Esophagus muscularis mucosa (tissue), 4 donors: ENCODE measurements at regions not wholly inside any gene's neighbourhood (a gene's known extent, or its start where the extent isn't known, plus 50 kb on each side); places are given as distances from the start of the nearest gene placed in this dataset.

Experiments used
- EP300 ChIP-seq: sonication (generic); formaldehyde crosslinking; IDR thresholded peaks from one replicate; pipeline ENCODE4 v1.6.1; 2017; ENCODE audit warnings: antibody characterized with exemption
- POLR2A ChIP-seq: fragments of 450-650 bp; IDR thresholded peaks from one replicate; pipeline ENCODE4 v1.6.1; 2017; ENCODE audit warnings: antibody characterized with exemption, moderate library complexity, mild to moderate bottlenecking, low read depth
- POLR2AphosphoS5 ChIP-seq, 2 donors: sonication (generic); formaldehyde crosslinking; IDR thresholded peaks; one replicate each; pipeline ENCODE4 v1.6.1; 2017; ENCODE audit warnings: antibody characterized with exemption in 2 of 2
- TF ChIP-seq, protein P1 (sequence below), 3 experiments: fragments of 200-600 bp in 2 of 3; fragments of 450-650 bp in 1 of 3; sonication (generic) in 2 of 3; IDR thresholded peaks; one replicate each; pipeline ENCODE4 v1.5.1; 2017 to 2019; ENCODE audit warnings: antibody characterized with exemption in 3 of 3, mild to moderate bottlenecking in 2 of 3, moderate library complexity in 1 of 3

DNA sequence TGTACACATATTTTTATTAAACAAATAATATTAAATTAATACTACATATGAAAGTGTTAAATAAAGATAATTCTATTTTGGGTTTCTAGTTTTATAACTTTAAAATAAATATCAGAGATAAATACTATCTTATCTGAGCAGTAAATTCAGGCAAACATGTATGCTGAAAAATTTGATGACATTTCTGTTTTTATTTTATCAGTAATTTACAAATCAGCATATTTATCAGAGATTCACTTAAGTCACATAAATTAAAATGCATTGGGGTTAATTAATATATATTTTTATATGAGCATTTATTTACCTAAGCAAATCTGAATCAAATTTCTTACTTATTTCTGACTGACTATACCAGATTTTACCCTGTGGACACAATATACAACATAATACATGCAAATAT, 1499.8 kb downstream of the OTOL1 start:
- TF ChIP-seq POLR2AphosphoS5 (IDR thresholded peaks at IDR 0.05), result no peak
- TF ChIP-seq, protein P1, sequence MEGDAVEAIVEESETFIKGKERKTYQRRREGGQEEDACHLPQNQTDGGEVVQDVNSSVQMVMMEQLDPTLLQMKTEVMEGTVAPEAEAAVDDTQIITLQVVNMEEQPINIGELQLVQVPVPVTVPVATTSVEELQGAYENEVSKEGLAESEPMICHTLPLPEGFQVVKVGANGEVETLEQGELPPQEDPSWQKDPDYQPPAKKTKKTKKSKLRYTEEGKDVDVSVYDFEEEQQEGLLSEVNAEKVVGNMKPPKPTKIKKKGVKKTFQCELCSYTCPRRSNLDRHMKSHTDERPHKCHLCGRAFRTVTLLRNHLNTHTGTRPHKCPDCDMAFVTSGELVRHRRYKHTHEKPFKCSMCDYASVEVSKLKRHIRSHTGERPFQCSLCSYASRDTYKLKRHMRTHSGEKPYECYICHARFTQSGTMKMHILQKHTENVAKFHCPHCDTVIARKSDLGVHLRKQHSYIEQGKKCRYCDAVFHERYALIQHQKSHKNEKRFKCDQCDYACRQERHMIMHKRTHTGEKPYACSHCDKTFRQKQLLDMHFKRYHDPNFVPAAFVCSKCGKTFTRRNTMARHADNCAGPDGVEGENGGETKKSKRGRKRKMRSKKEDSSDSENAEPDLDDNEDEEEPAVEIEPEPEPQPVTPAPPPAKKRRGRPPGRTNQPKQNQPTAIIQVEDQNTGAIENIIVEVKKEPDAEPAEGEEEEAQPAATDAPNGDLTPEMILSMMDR (IDR thresholded peaks at IDR 0.05), result no peak
- no peak for TF ChIP-seq EP300
- TF ChIP-seq POLR2A, result no peak
